ENCODE measurements at regions not wholly inside any gene's neighbourhood (a gene's known extent, or its start where the extent isn't known, plus 50 kb on each side); places are given as distances from the start of the nearest gene placed in this dataset.

DNA sequence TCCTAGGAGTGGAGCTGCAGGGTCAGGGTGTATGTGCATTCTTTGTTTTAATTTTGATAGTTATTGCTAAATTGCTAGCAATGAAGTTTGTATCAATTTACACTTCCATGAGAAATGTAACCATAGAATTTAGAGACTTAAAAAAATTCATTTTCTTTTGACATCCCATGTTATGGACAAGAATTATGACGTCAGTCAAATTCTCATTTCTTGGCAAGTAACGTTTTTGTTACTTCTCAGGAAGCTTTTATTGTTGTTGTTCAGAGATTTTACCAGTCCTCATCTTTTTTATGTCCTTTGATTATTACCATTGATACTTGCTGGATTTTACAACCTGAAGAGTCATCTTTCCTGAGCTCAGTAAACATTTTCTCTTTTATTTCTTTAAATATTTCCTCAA lies 417.5 kb upstream of the ARX start (continued):
- no peak for TF ChIP-seq ZBTB4 (CRISPR knock-in tag; IDR thresholded peaks at IDR 0.05)

DNA sequence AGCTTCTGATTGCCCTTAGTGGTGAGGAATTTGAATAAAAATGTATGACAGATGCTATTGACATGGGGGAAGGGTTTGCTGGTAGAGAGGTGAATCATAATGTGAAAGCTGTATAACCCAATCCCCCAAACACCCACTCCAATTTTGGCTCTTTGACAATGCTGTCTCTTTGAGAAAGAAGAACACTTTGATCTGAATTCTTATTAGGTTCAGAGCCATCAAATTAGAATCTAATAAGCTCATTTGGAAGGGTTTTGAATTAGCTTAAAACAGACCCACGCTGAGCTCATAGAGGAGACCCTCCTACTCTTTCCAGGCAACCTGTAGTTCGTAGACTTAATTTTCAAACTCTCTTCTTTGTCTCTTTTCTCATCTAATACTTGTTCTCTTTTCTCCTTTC lies 416.6 kb upstream of the ARX start:
- no peak overlapping the region for H2AFZ ChIP-seq (ENCODE audit: control insufficient read depth, low read depth, low read length)
- H3K9ac ChIP-seq (ENCODE audit: control insufficient read depth, insufficient read depth, low read length), result no peak overlapping the region
- no peak for FAIRE-seq

More for the DNA sequence above, 416.6 kb upstream of the ARX start:
- WGBS (ENCODE audit: insufficient coverage, insufficient replicate concordance, low lambda C conversion rate, missing lambda C conversion rate), result 0% methylated on average over 2 of the region's 2 CpGs
- ATAC-seq (no peak), DNase-seq (ENCODE audit: low read depth, low spot score) (no peak)
- no peaks in the 10 kb centered on the region for H3K9me3 ChIP-seq (replicated peaks; ENCODE audit: control insufficient read depth, insufficient read depth, low read length)
- ChIA-PET CTCF (interaction anchor here (1.1 kb wide), 1 partner anchor 15 kb away, joined by 3 read pairs; no protein-coding TSS in a partner anchor), SMC1A (ENCODE audit: uncharacterized antibody, unreplicated experiment) (interaction anchor here (1.7 kb wide), 1 partner anchor 8 kb away, joined by 5 read pairs; no protein-coding TSS in a partner anchor), RAD21 (ENCODE audit: unreplicated experiment) (no interaction called here), POLR2A (no interaction called here)
- H3K36me3 ChIP-seq (ENCODE audit: control insufficient read depth in 2 of 2, insufficient read depth in 2 of 2, low read length in 1 of 2), result no peaks in the 10 kb centered on the region
- no peaks in the 10 kb centered on the region for H3K4me1 ChIP-seq (ENCODE audit: control insufficient read depth, insufficient read depth, low read length)
- TF ChIP-seq RB1 (IDR thresholded peaks at IDR 0.05; ENCODE audit: borderline replicate concordance) (no peak), NFIC (IDR thresholded peaks at IDR 0.05; ENCODE audit: low read depth, low read length) (no peak), ZZZ3 (IDR thresholded peaks at IDR 0.05; ENCODE audit: control insufficient read depth, insufficient read length, low read depth) (no peak), HDGF (IDR thresholded peaks at IDR 0.05) (no peak), HCFC1 (IDR thresholded peaks at IDR 0.05; ENCODE audit: low read length) (no peak), NR2C2 (IDR thresholded peaks at IDR 0.05; ENCODE audit: borderline replicate concordance, control insufficient read depth, insufficient read length, low read depth) (no peak), NFYA (IDR thresholded peaks at IDR 0.05; ENCODE audit: borderline replicate concordance, low read depth, low read length) (no peak), BACH1 (IDR thresholded peaks at IDR 0.05; ENCODE audit: borderline replicate concordance) (no peak), KLF5 (IDR thresholded peaks at IDR 0.05; ENCODE audit: partially characterized antibody) (no peak), SMARCA5 (IDR thresholded peaks at IDR 0.05) (no peak), RBBP5 (conservative IDR thresholded peaks at IDR 0.05) (no peak)
- TF ChIP-seq, protein P1, sequence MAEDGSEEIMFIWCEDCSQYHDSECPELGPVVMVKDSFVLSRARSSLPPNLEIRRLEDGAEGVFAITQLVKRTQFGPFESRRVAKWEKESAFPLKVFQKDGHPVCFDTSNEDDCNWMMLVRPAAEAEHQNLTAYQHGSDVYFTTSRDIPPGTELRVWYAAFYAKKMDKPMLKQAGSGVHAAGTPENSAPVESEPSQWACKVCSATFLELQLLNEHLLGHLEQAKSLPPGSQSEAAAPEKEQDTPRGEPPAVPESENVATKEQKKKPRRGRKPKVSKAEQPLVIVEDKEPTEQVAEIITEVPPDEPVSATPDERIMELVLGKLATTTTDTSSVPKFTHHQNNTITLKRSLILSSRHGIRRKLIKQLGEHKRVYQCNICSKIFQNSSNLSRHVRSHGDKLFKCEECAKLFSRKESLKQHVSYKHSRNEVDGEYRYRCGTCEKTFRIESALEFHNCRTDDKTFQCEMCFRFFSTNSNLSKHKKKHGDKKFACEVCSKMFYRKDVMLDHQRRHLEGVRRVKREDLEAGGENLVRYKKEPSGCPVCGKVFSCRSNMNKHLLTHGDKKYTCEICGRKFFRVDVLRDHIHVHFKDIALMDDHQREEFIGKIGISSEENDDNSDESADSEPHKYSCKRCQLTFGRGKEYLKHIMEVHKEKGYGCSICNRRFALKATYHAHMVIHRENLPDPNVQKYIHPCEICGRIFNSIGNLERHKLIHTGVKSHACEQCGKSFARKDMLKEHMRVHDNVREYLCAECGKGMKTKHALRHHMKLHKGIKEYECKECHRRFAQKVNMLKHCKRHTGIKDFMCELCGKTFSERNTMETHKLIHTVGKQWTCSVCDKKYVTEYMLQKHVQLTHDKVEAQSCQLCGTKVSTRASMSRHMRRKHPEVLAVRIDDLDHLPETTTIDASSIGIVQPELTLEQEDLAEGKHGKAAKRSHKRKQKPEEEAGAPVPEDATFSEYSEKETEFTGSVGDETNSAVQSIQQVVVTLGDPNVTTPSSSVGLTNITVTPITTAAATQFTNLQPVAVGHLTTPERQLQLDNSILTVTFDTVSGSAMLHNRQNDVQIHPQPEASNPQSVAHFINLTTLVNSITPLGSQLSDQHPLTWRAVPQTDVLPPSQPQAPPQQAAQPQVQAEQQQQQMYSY (CRISPR knock-in tag; IDR thresholded peaks at IDR 0.05), result no peak
- no peaks in the 10 kb centered on the region for H3K27me3 ChIP-seq (replicated peaks in 1 of 2; ENCODE audit: control insufficient read depth in 2 of 2, insufficient read depth in 2 of 2, low read length in 1 of 2)
- no peaks in the 10 kb centered on the region for H3K79me2 ChIP-seq (ENCODE audit: control insufficient read depth, insufficient read depth, low read length)
- intact Hi-C loops (cut with micrococcal nuclease; ENCODE audit: unreplicated experiment) (no loop called here), in situ Hi-C loops (cut with MboI) (no loop called here)
- no peak overlapping the region for H3K27ac ChIP-seq (ENCODE audit: control insufficient read depth, insufficient read depth)
- H3K4me2 ChIP-seq (ENCODE audit: control insufficient read depth, insufficient read depth), result no peak overlapping the region
- H3K4me3 ChIP-seq, result no peak overlapping the region
- BruUV-seq (replicated peaks), result no TSS peak
- no peaks in the 10 kb centered on the region for H4K20me1 ChIP-seq (ENCODE audit: control insufficient read depth, insufficient read depth)
